GM19193 (cell line): ENCODE measurements at regions not wholly inside any gene's neighbourhood (a gene's known extent, or its start where the extent isn't known, plus 50 kb on each side); places are given as distances from the start of the nearest gene placed in this dataset.

ENCODE experiments used
- POLR2A ChIP-seq: IDR thresholded peaks from 4 replicates; pipeline ENCODE4 v1.6.1; 2011; ENCODE audit not compliant: insufficient read depth, insufficient read length; ENCODE audit errors: extremely low read depth

- no peak for TF ChIP-seq POLR2A
These were observed 291.1 kb upstream of the ZNF608 start for GRCh38 chr5:125037530-125037929.

- no peak for TF ChIP-seq POLR2A
These were observed 292.0 kb upstream of the ZNF608 start for GRCh38 chr5:125038477-125038876.

- no peak for TF ChIP-seq POLR2A
These were observed 295.4 kb upstream of the ZNF608 start for GRCh38 chr5:125041798-125042197.

GRCh38 chr5:125042261-125042890, 295.9 kb upstream of the ZNF608 start:
- TF ChIP-seq POLR2A: no peak

- no peak for TF ChIP-seq POLR2A
These were observed 297.4 kb upstream of the ZNF608 start for GRCh38 chr5:125043781-125044391.

- no peak for TF ChIP-seq POLR2A
These were observed 298.2 kb upstream of the ZNF608 start for GRCh38 chr5:125044491-125045282.

- no peak for TF ChIP-seq POLR2A
These were observed 299.2 kb upstream of the ZNF608 start for GRCh38 chr5:125045646-125046045.

GRCh38 chr5:125046838-125047237, 300.4 kb upstream of the ZNF608 start:
- no peak for TF ChIP-seq POLR2A

- no peak for TF ChIP-seq POLR2A
These were observed 301.4 kb upstream of the ZNF608 start for GRCh38 chr5:125047871-125048270.

- TF ChIP-seq POLR2A: no peak
These were observed 303.6 kb upstream of the ZNF608 start for GRCh38 chr5:125049721-125050702.

GRCh38 chr5:125050926-125051325, 304.5 kb upstream of the ZNF608 start:
- TF ChIP-seq POLR2A: no peak

GRCh38 chr5:125052584-125052983, 306.1 kb upstream of the ZNF608 start:
- TF ChIP-seq POLR2A: no peak

GRCh38 chr5:125053179-125053578, 306.7 kb upstream of the ZNF608 start:
- TF ChIP-seq POLR2A: no peak

GRCh38 chr5:125054146-125054545, 307.7 kb upstream of the ZNF608 start:
- TF ChIP-seq POLR2A: no peak

GRCh38 chr5:125056671-125057485, 310.4 kb upstream of the ZNF608 start:
- no peak for TF ChIP-seq POLR2A
